OCI-LY3 (cell line): ENCODE measurements at regions not wholly inside any gene's neighbourhood (a gene's known extent, or its start where the extent isn't known, plus 50 kb on each side); places are given as distances from the start of the nearest gene placed in this dataset.

ENCODE experiments used
- H2AFZ ChIP-seq: fragments of 200-600, 300-600 bp; shearing (Covaris generic); 2 replicates; pipeline ENCODE4 v1.6.0; 2014; ENCODE audit warnings: antibody characterized with exemption, low read depth, low read length
- H3K27ac ChIP-seq: fragments of 200-600, 300-600 bp; sonication (generic); 2 replicates; pipeline ENCODE4 v1.5.1; 2014; ENCODE audit warnings: mild to moderate bottlenecking, low read length, moderate library complexity, mixed read lengths
- H3K27me3 ChIP-seq: fragments of 200-600, 300-600 bp; sonication (generic); 2 replicates; pipeline ENCODE4 v1.6.1; 2014; ENCODE audit warnings: low read depth, low read length, mixed read lengths
- H3K36me3 ChIP-seq: fragments of 200-600, 300-600 bp; sonication (generic); replicated peaks from 2 replicates; pipeline ENCODE3; 2014; ENCODE audit warnings: low read depth, low read length, mixed read lengths
- H3K4me1 ChIP-seq: fragments of 300-600, 200-600 bp; sonication (generic); 2 replicates; pipeline ENCODE4 v1.6.1; 2014; ENCODE audit warnings: low read length, mixed read lengths
- H3K4me2 ChIP-seq: fragments of 200-600, 300-600 bp; sonication (generic); 2 replicates; pipeline ENCODE4 v1.6.1; 2014; ENCODE audit warnings: low read length, mixed read lengths
- H3K4me3 ChIP-seq: fragments of 300-600, 200-600 bp; sonication (generic); 2 replicates; pipeline ENCODE4 v1.5.1; 2014; ENCODE audit warnings: antibody characterized with exemption, mild to moderate bottlenecking, low read length, moderate library complexity
- H3K79me2 ChIP-seq: fragments of 300-600, 200-600 bp; shearing (Covaris generic); 2 replicates; pipeline ENCODE4 v1.6.1; 2014; ENCODE audit warnings: mild to moderate bottlenecking, low read length, mixed read lengths
- H3K9ac ChIP-seq: fragments of 300-600, 200-600 bp; shearing (Covaris generic); 2 replicates; pipeline ENCODE4 v1.6.0; 2014; ENCODE audit warnings: mild to moderate bottlenecking, low read length, moderate library complexity
- H3K9me3 ChIP-seq: fragments of 200-600, 300-600 bp; shearing (Covaris generic); 2 replicates; pipeline ENCODE4 v1.6.1; 2014; ENCODE audit warnings: low read length, mixed read lengths; ENCODE audit not compliant: insufficient read depth
- H4K20me1 ChIP-seq: fragments of 200-600, 300-600 bp; sonication (generic); 2 replicates; pipeline ENCODE4 v1.6.1; 2016; ENCODE audit warnings: low read length, mixed read lengths; ENCODE audit not compliant: insufficient read depth
- EZH2phosphoT487 ChIP-seq: fragments of 200-600 bp; shearing (Covaris generic); IDR thresholded peaks from 2 replicates; pipeline ENCODE4 v1.6.1; 2018; ENCODE audit warnings: antibody characterized with exemption, mixed run types, low read depth
- TF ChIP-seq, protein P1 (sequence below): fragments of 200-600, 300-600 bp; sonication (generic); IDR thresholded peaks from 2 replicates; pipeline ENCODE4 v1.5.1; 2014; ENCODE audit warnings: antibody characterized with exemption, low read length, low read depth

DNA sequence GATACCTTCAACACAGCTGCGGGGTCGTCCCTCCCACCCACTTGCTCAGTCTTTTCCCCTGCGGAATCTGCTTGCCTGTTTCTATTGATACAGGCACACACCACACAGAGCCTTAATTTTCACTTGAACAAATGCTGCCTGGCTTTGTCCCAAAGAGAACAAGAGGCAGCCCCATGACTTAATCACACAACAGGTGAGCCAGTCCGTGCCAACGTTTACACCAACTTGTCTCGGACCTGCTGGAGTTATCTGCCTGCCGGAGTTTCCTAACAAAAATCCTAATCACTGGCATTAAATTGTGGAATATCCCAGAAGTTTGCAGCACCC lies 186.8 kb upstream of the RREB1 start:
- H3K9me3 ChIP-seq: no peaks in the 10 kb centered on the region
- no peak overlapping the region for H3K27ac ChIP-seq

DNA sequence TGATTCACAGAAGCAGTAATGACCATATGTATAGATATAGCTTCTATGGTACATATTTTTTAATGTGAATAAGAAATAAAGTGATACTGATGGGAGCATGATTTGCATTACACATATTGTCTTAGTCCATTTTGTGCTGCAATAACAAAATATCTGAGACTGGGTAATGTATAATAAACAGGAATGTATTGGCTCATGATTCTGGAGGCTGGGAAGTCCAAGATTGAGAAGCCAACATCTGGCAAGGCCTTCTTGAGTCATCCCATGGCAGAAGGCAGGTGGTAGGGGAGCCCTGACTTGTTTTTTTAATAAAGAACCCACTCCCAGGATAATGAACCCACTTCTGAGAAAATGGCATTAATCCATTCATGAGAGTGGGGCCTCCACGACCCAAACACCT lies 185.6 kb upstream of the RREB1 start:
- Histone ChIP-seq H3K4me3 (no peak overlapping the region), H3K4me2 (no peak overlapping the region), H3K4me1 (peaks cover 7% of the 10 kb centered on the region), H3K27me3 (no peaks in the 10 kb centered on the region), H4K20me1 (no peaks in the 10 kb centered on the region), H3K9ac (no peak overlapping the region), H2AFZ (no peak overlapping the region), H3K9me3 (no peaks in the 10 kb centered on the region), H3K27ac (no peak overlapping the region), H3K79me2 (no peaks in the 10 kb centered on the region), H3K36me3 (no peaks in the 10 kb centered on the region)
- TF ChIP-seq, protein P1, sequence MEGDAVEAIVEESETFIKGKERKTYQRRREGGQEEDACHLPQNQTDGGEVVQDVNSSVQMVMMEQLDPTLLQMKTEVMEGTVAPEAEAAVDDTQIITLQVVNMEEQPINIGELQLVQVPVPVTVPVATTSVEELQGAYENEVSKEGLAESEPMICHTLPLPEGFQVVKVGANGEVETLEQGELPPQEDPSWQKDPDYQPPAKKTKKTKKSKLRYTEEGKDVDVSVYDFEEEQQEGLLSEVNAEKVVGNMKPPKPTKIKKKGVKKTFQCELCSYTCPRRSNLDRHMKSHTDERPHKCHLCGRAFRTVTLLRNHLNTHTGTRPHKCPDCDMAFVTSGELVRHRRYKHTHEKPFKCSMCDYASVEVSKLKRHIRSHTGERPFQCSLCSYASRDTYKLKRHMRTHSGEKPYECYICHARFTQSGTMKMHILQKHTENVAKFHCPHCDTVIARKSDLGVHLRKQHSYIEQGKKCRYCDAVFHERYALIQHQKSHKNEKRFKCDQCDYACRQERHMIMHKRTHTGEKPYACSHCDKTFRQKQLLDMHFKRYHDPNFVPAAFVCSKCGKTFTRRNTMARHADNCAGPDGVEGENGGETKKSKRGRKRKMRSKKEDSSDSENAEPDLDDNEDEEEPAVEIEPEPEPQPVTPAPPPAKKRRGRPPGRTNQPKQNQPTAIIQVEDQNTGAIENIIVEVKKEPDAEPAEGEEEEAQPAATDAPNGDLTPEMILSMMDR: no peak
- TF ChIP-seq EZH2phosphoT487: no peak

More for the DNA sequence above, 186.8 kb upstream of the RREB1 start:
- Histone ChIP-seq H3K4me2 (no peak overlapping the region), H3K4me3 (no peak overlapping the region), H3K4me1 (peaks cover 9% of the 10 kb centered on the region), H4K20me1 (no peaks in the 10 kb centered on the region), H3K27me3 (no peaks in the 10 kb centered on the region), H3K9ac (no peak overlapping the region), H2AFZ (no peak overlapping the region), H3K79me2 (no peaks in the 10 kb centered on the region), H3K36me3 (no peaks in the 10 kb centered on the region)
- TF ChIP-seq, protein P1: no peak
- TF ChIP-seq EZH2phosphoT487: no peak

DNA sequence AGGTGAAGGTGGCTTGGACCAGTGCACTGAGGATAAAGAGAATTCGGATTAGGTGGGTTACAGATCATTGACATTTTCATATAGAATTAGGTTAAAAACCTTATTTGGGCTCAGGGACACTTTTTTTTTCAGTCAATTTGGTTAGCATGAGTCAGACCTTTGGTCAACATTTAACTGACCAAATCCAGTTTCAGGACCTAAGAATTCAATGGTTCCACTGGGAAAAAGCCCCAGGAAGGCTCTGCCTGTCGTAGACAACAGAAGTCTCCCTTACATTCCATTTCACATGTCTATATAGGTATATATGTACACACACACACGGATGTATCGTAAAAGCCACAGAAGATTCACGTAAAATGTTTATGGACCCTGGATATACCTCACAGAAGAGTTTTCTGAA lies 184.2 kb upstream of the RREB1 start:
- Histone ChIP-seq H3K9ac (no peak overlapping the region), H3K27ac (no peak overlapping the region), H3K9me3 (no peaks in the 10 kb centered on the region), H4K20me1 (no peaks in the 10 kb centered on the region), H3K4me3 (no peak overlapping the region), H3K27me3 (no peaks in the 10 kb centered on the region), H3K4me2 (no peak overlapping the region), H3K79me2 (no peaks in the 10 kb centered on the region), H3K36me3 (no peaks in the 10 kb centered on the region), H3K4me1 (peaks cover 10% of the 10 kb centered on the region), H2AFZ (no peak overlapping the region)
- TF ChIP-seq EZH2phosphoT487: no peak

DNA sequence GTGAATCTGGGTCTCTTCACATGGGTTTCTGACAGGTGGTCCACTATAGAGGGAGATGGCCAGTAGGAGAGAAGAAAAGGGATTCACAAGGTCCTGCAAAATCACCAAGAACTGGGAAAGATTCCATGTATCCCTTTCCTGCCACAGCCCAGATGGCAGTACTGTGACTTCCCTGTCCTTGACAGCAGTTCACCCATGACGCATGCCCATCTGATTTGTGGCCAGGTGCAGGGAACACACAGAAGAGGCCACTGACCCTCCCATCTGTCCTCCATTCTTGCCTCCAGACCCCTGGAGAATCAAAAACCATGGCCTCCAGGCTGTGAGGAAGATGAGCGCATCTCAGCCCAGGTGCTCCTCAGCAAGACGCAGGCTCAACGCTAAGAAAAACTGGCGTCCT lies 183.1 kb upstream of the RREB1 start:
- no peak overlapping the region for H3K4me2 ChIP-seq
- TF ChIP-seq EZH2phosphoT487: no peak
- TF ChIP-seq, protein P1: no peak
- no peak overlapping the region for H3K9ac ChIP-seq
- no peaks in the 10 kb centered on the region for H3K27me3 ChIP-seq
- H3K79me2 ChIP-seq: no peaks in the 10 kb centered on the region
- H3K4me3 ChIP-seq: no peak overlapping the region
- no peak overlapping the region for H2AFZ ChIP-seq
- H3K27ac ChIP-seq: no peak overlapping the region
- no peaks in the 10 kb centered on the region for H4K20me1 ChIP-seq
- H3K36me3 ChIP-seq: no peaks in the 10 kb centered on the region
- H3K9me3 ChIP-seq: no peaks in the 10 kb centered on the region
- H3K4me1 ChIP-seq: peaks cover 8% of the 10 kb centered on the region; the same call in 1 of the 2 replicates
